Neuronal stem cell (in vitro differentiated cells): ENCODE measurements at regions not wholly inside any gene's neighbourhood (a gene's known extent, or its start where the extent isn't known, plus 50 kb on each side); places are given as distances from the start of the nearest gene placed in this dataset.
"Not testable (repeated sequence)": the region's sequence is repeated elsewhere in the genome, so short reads cannot be mapped to it uniquely, and the experiment has no call there.

Experiments used
- DNase-seq: peaks from one replicate; pipeline ENCODE4 v3.0.0-alpha.2; 2013; ENCODE audit warnings: low spot score
- H2AFZ ChIP-seq: one replicate; pipeline ENCODE4 v1.6.1; 2013; ENCODE audit warnings: mild to moderate bottlenecking, low read length, inconsistent platforms
- H2AK5ac ChIP-seq: 2 replicates; pipeline ENCODE4 v1.6.1; 2013; ENCODE audit warnings: low read depth, mild to moderate bottlenecking, inconsistent platforms, low read length, moderate library complexity, mixed read lengths
- H2BK120ac ChIP-seq: 2 replicates; pipeline ENCODE4 v1.6.1; 2013; ENCODE audit warnings: low read depth, mild to moderate bottlenecking, inconsistent platforms, low read length, moderate library complexity, mixed read lengths
- H2BK12ac ChIP-seq: one replicate; pipeline ENCODE4 v1.6.1; 2013; ENCODE audit warnings: low read length, inconsistent platforms
- H2BK15ac ChIP-seq: 2 replicates; pipeline ENCODE4 v1.6.1; 2013; ENCODE audit warnings: mild to moderate bottlenecking, low read length, inconsistent platforms, mixed read lengths
- H2BK5ac ChIP-seq: one replicate; pipeline ENCODE4 v1.6.1; 2013; ENCODE audit warnings: inconsistent platforms, mild to moderate bottlenecking, low read length, moderate library complexity
- H3K14ac ChIP-seq: one replicate; pipeline ENCODE4 v1.6.1; 2013; ENCODE audit warnings: low read length, inconsistent platforms
- H3K18ac ChIP-seq: 2 replicates; pipeline ENCODE4 v1.6.1; 2013; ENCODE audit warnings: low read length, inconsistent platforms
- H3K23ac ChIP-seq: 2 replicates; pipeline ENCODE4 v1.6.1; 2013; ENCODE audit warnings: low read depth, mild to moderate bottlenecking, mixed read lengths, low read length, inconsistent platforms; ENCODE audit not compliant: poor library complexity
- H3K27ac ChIP-seq: replicated peaks from 3 replicates; pipeline ENCODE4 v1.5.1; 2013; ENCODE audit warnings: low read length, inconsistent platforms
- H3K27me3 ChIP-seq, 3 experiments: 2 replicates each; pipeline ENCODE4 v1.6.1; 2013; ENCODE audit warnings: low read length in 3 of 3, mild to moderate bottlenecking in 2 of 3, inconsistent platforms in 1 of 3, low read depth in 1 of 3, mixed read lengths in 1 of 3, moderate library complexity in 1 of 3; ENCODE audit not compliant: control insufficient read depth in 3 of 3, insufficient read depth in 3 of 3
- H3K36me3 ChIP-seq, 2 donors: replicated peaks in 1 of 2; 2 replicates each; pipeline ENCODE4 v1.6.1; 2013; ENCODE audit warnings: low read length in 2 of 2; ENCODE audit not compliant: control insufficient read depth in 2 of 2, insufficient read depth in 2 of 2
- H3K4ac ChIP-seq: 2 replicates; pipeline ENCODE4 v1.6.1; 2013; ENCODE audit warnings: inconsistent platforms, mild to moderate bottlenecking, low read length, moderate library complexity
- H3K4me1 ChIP-seq, 2 donors: 1 replicate in 1 of 2; 2 replicates in 1 of 2; pipeline ENCODE4 v1.6.1; 2013; ENCODE audit warnings: low read length in 2 of 2, low read depth in 1 of 2; ENCODE audit not compliant: control insufficient read depth in 2 of 2, insufficient read depth in 1 of 2
- H3K4me2 ChIP-seq: one replicate; pipeline ENCODE4 v1.6.1; 2013; ENCODE audit warnings: mild to moderate bottlenecking, low read length, inconsistent platforms; ENCODE audit not compliant: insufficient read depth, poor library complexity, severe bottlenecking
- H3K4me3 ChIP-seq, 2 donors: 2 replicates each; pipeline ENCODE4 v1.5.1; 2013; ENCODE audit warnings: low read length in 2 of 2, mild to moderate bottlenecking in 2 of 2, inconsistent platforms in 1 of 2, moderate library complexity in 1 of 2
- H3K79me1 ChIP-seq: one replicate; pipeline ENCODE4 v1.6.1; 2013; ENCODE audit warnings: low read depth, mild to moderate bottlenecking, inconsistent platforms, low read length, moderate library complexity
- H3K9ac ChIP-seq: one replicate; pipeline ENCODE4 v1.6.1; 2013; ENCODE audit warnings: mild to moderate bottlenecking, low read depth, low read length, inconsistent platforms; ENCODE audit not compliant: poor library complexity
- H3K9me3 ChIP-seq, 2 donors: replicated peaks in 1 of 2; 2 replicates each; pipeline versions ENCODE3 to v1.6.1; 2013; ENCODE audit warnings: low read length in 2 of 2, mild to moderate bottlenecking in 2 of 2, inconsistent platforms in 1 of 2, low read depth in 1 of 2, mixed read lengths in 1 of 2, moderate library complexity in 1 of 2; ENCODE audit not compliant: control insufficient read depth in 2 of 2, insufficient read depth in 1 of 2
- H4K8ac ChIP-seq: one replicate; pipeline ENCODE4 v1.6.1; 2013; ENCODE audit warnings: low read depth, mild to moderate bottlenecking, inconsistent platforms, low read length, moderate library complexity
- H4K91ac ChIP-seq: one replicate; pipeline ENCODE4 v1.6.1; 2013; ENCODE audit warnings: low read length, low read depth, mild to moderate bottlenecking, inconsistent platforms; ENCODE audit not compliant: poor library complexity
- WGBS, 2 donors: extraction: QIAGEN DNeasy Blood & Tissue Kit; methylation state at CpG; one replicate each; pipeline ENCODE4 v1.1.7; 2013; ENCODE audit warnings: missing lambda C conversion rate in 2 of 2, mixed read lengths in 1 of 2; ENCODE audit not compliant: insufficient read length in 2 of 2, insufficient replicate concordance in 1 of 2; ENCODE audit errors: extremely low coverage in 2 of 2; 5-methylcytosine and 5-hydroxymethylcytosine counted together

- no peak overlapping the region for H3K14ac ChIP-seq
- no peak overlapping the region for H4K91ac ChIP-seq
- no peak overlapping the region for H3K4me2 ChIP-seq
- no peaks in the 10 kb centered on the region for H3K9me3 ChIP-seq
- H3K27ac ChIP-seq = no peak overlapping the region
- H3K27me3 ChIP-seq = no peaks in the 10 kb centered on the region
- H2BK120ac ChIP-seq = no peak overlapping the region
- no peak overlapping the region for H3K4me3 ChIP-seq
- H2AFZ ChIP-seq = no peak overlapping the region
- no peaks in the 10 kb centered on the region for H3K4me1 ChIP-seq
- no peak for DNase-seq
- H2BK5ac ChIP-seq = no peak overlapping the region
- no peak overlapping the region for H3K9ac ChIP-seq
- H3K4ac ChIP-seq = no peak overlapping the region
- no peak overlapping the region for H2AK5ac ChIP-seq
- H4K8ac ChIP-seq = no peak overlapping the region
- no peak overlapping the region for H2BK12ac ChIP-seq
- H2BK15ac ChIP-seq = no peak overlapping the region
- H3K79me1 ChIP-seq = no peaks in the 10 kb centered on the region
- no CpG with 5 or more reads among the region's 2 CpGs for WGBS, 2 donors
- H3K18ac ChIP-seq = no peak overlapping the region
- H3K23ac ChIP-seq = no peak overlapping the region
- H3K36me3 ChIP-seq = no peaks in the 10 kb centered on the region
Observed at GRCh38 chr5:44953078-44953477, 144.3 kb downstream of the MRPS30 start.

GRCh38 chr5:44958943-44959454, 150.3 kb downstream of the MRPS30 start:
- not testable (repeated sequence) for H3K14ac ChIP-seq, H3K27ac ChIP-seq, DNase-seq, H3K36me3 ChIP-seq, H2AFZ ChIP-seq, H4K8ac ChIP-seq, H3K4ac ChIP-seq, H3K79me1 ChIP-seq, H2BK15ac ChIP-seq, H3K4me1 ChIP-seq, H2AK5ac ChIP-seq, H3K9ac ChIP-seq, H4K91ac ChIP-seq, H2BK12ac ChIP-seq, H2BK5ac ChIP-seq, H3K9me3 ChIP-seq, H2BK120ac ChIP-seq, H3K4me3 ChIP-seq, H3K18ac ChIP-seq, H3K27me3 ChIP-seq, H3K23ac ChIP-seq, H3K4me2 ChIP-seq
- WGBS, 2 donors = no CpG with 5 or more reads among the region's 6 CpGs

- Histone ChIP-seq H3K4me3 (no peak overlapping the region), H3K9me3 (no peaks in the 10 kb centered on the region), H2BK120ac (no peak overlapping the region), H3K27me3 (no peaks in the 10 kb centered on the region), H4K91ac (no peak overlapping the region), H2AFZ (no peak overlapping the region), H4K8ac (no peak overlapping the region), H3K23ac (no peak overlapping the region), H3K36me3 (no peaks in the 10 kb centered on the region), H3K9ac (no peak overlapping the region), H2BK5ac (no peak overlapping the region), H2BK12ac (no peak overlapping the region), H3K27ac (no peak overlapping the region), H3K79me1 (no peaks in the 10 kb centered on the region), H3K4me1 (peaks cover 0 to 4% of the 10 kb centered on the region in 2 donors), H3K4me2 (no peak overlapping the region), H3K18ac (no peak overlapping the region), H3K14ac (no peak overlapping the region), H2BK15ac (no peak overlapping the region), H3K4ac (no peak overlapping the region), H2AK5ac (no peak overlapping the region)
- no CpG with 5 or more reads among the region's 4 CpGs for WGBS, 2 donors
- DNase-seq = no peak
Observed at GRCh38 chr5:44969825-44970224, 161.1 kb downstream of the MRPS30 start.

GRCh38 chr5:44970963-44971362, 162.2 kb downstream of the MRPS30 start:
- not testable (repeated sequence) for H2AFZ ChIP-seq, H3K9me3 ChIP-seq, H3K4ac ChIP-seq, H2AK5ac ChIP-seq, H3K4me1 ChIP-seq, H3K4me3 ChIP-seq, H3K18ac ChIP-seq, DNase-seq, H3K27ac ChIP-seq, H3K4me2 ChIP-seq, H3K9ac ChIP-seq, H3K27me3 ChIP-seq, H2BK120ac ChIP-seq, H3K36me3 ChIP-seq, H3K79me1 ChIP-seq, H3K23ac ChIP-seq, H2BK12ac ChIP-seq, H2BK5ac ChIP-seq, H2BK15ac ChIP-seq, H4K8ac ChIP-seq, H3K14ac ChIP-seq, H4K91ac ChIP-seq
- WGBS, 2 donors = no CpG with 5 or more reads among the region's 2 CpGs
